RWPE2 (cell line): ENCODE measurements at regions not wholly inside any gene's neighbourhood (a gene's known extent, or its start where the extent isn't known, plus 50 kb on each side); places are given as distances from the start of the nearest gene placed in this dataset.

Experiments
- ATAC-seq: fragments of 200-7000 bp; cut with Tn5 transposase; 3 replicates; pipeline ENCODE4 v1.9.1; 2021; ENCODE audit warnings: low read depth
- DNase-seq: peaks from one replicate; pipeline ENCODE4 v3.0.0-alpha.2; 2020; ENCODE audit warnings: low spot score
- H3K27ac ChIP-seq: fragments of 450-650 bp; 2 replicates; pipeline ENCODE4 v1.5.1; 2017; ENCODE audit warnings: mild to moderate bottlenecking; ENCODE audit not compliant: poor library complexity, severe bottlenecking
- H3K27me3 ChIP-seq: fragments of 250-450 bp; sonication (Bioruptor Pico); 2 replicates; pipeline ENCODE4 v1.5.1; 2021; ENCODE audit warnings: mild to moderate bottlenecking, moderate library complexity; ENCODE audit not compliant: insufficient read depth, poor library complexity, severe bottlenecking
- H3K36me3 ChIP-seq: fragments of 250-450 bp; sonication (Bioruptor Pico); 2 replicates; pipeline ENCODE4 v1.5.1; 2020; ENCODE audit warnings: low read depth, mild to moderate bottlenecking, moderate library complexity
- H3K4me1 ChIP-seq: fragments of 250-450 bp; sonication (Bioruptor Pico); 2 replicates; pipeline ENCODE4 v1.5.1; 2021; ENCODE audit warnings: mild to moderate bottlenecking, moderate library complexity; ENCODE audit not compliant: insufficient read depth, poor library complexity, severe bottlenecking
- H3K4me3 ChIP-seq: fragments of 250-450 bp; sonication (Bioruptor Pico); 2 replicates; pipeline ENCODE4 v1.5.1; 2021; ENCODE audit warnings: mild to moderate bottlenecking, moderate library complexity; ENCODE audit not compliant: severe bottlenecking
- H3K9me3 ChIP-seq: fragments of 250-450 bp; sonication (Bioruptor Pico); 2 replicates; pipeline ENCODE4 v1.5.1; 2021; ENCODE audit warnings: mild to moderate bottlenecking, moderate library complexity; ENCODE audit not compliant: severe bottlenecking
- TF ChIP-seq, protein P1 (sequence below): fragments of 450-650 bp; IDR thresholded peaks from one replicate; pipeline ENCODE4 v1.5.1; 2017; ENCODE audit warnings: mild to moderate bottlenecking, moderate library complexity; ENCODE audit not compliant: poor library complexity, severe bottlenecking

- Histone ChIP-seq H3K27ac (no peak overlapping the region), H3K36me3 (no peaks in the 10 kb centered on the region), H3K4me3 (no peak overlapping the region), H3K4me1 (no peaks in the 10 kb centered on the region), H3K27me3 (no peaks in the 10 kb centered on the region), H3K9me3 (no peaks in the 10 kb centered on the region)
- TF ChIP-seq, protein P1, sequence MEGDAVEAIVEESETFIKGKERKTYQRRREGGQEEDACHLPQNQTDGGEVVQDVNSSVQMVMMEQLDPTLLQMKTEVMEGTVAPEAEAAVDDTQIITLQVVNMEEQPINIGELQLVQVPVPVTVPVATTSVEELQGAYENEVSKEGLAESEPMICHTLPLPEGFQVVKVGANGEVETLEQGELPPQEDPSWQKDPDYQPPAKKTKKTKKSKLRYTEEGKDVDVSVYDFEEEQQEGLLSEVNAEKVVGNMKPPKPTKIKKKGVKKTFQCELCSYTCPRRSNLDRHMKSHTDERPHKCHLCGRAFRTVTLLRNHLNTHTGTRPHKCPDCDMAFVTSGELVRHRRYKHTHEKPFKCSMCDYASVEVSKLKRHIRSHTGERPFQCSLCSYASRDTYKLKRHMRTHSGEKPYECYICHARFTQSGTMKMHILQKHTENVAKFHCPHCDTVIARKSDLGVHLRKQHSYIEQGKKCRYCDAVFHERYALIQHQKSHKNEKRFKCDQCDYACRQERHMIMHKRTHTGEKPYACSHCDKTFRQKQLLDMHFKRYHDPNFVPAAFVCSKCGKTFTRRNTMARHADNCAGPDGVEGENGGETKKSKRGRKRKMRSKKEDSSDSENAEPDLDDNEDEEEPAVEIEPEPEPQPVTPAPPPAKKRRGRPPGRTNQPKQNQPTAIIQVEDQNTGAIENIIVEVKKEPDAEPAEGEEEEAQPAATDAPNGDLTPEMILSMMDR = no peak
- DNase-seq = no peak
- no peak for ATAC-seq
Observed at GRCh38 chrX:150223176-150224015, 139.7 kb upstream of the MAMLD1 start.

DNA sequence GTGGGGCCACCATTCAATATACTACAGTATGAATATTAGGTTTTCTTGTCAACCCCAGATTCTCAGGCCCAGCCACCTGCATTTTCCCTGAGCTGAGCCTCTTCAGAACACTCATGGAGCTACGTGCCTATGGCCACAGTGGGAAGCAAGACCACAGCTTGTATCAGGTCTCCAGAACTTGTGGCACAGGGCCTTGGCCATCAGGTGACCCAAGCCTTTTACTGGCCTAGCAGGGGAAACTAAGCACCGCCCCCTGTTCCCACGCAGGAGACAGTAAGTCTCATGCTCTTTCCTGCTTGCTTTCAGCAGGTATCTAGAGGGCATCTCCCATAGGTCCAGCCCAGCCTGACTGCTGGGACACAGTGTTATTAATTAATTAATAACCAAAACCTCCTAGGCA is 138.4 kb upstream of the MAMLD1 start:
- Histone ChIP-seq H3K9me3 (no peaks in the 10 kb centered on the region), H3K4me3 (no peak overlapping the region), H3K27ac (no peak overlapping the region), H3K4me1 (no peaks in the 10 kb centered on the region), H3K36me3 (no peaks in the 10 kb centered on the region), H3K27me3 (no peaks in the 10 kb centered on the region)
- TF ChIP-seq, protein P1 = no peak
- ATAC-seq (no peak), DNase-seq (no peak)

GRCh38 chrX:150225266-150225665 is 137.9 kb upstream of the MAMLD1 start:
- Histone ChIP-seq H3K27me3 (no peaks in the 10 kb centered on the region), H3K27ac (no peak overlapping the region), H3K4me1 (no peaks in the 10 kb centered on the region), H3K4me3 (no peak overlapping the region), H3K36me3 (no peaks in the 10 kb centered on the region), H3K9me3 (no peaks in the 10 kb centered on the region)
- DNase-seq (no peak), ATAC-seq (no peak)
- TF ChIP-seq, protein P1 = no peak

GRCh38 chrX:150225756-150226155 is 137.4 kb upstream of the MAMLD1 start:
- Histone ChIP-seq H3K9me3 (no peaks in the 10 kb centered on the region), H3K4me3 (no peak overlapping the region), H3K4me1 (no peaks in the 10 kb centered on the region), H3K27me3 (no peaks in the 10 kb centered on the region), H3K36me3 (no peaks in the 10 kb centered on the region), H3K27ac (no peak overlapping the region)
- ATAC-seq = no peak
- DNase-seq = no peak
- TF ChIP-seq, protein P1 = no peak
